ENCODE measurements at regions not wholly inside any gene's neighbourhood (a gene's known extent, or its start where the extent isn't known, plus 50 kb on each side); places are given as distances from the start of the nearest gene placed in this dataset.

GRCh38 chr1:184330875-184331274 is 56.0 kb upstream of the C1orf21 start:
- Histone ChIP-seq H3K4me3 (no peak overlapping the region), H3K36me3 (ENCODE audit: low read depth) (no peaks in the 10 kb centered on the region), H3K9me3 (no peaks in the 10 kb centered on the region), H3K4me1 (ENCODE audit: low read depth) (peaks cover 10% of the 10 kb centered on the region)
- DNase-seq: no peak
- no peak for ATAC-seq
- TF ChIP-seq CTCF (IDR thresholded peaks at IDR 0.05): no peak
- intact Hi-C loops (cut with DNase I, micrococcal nuclease): no loop called here
